CD4-positive, alpha-beta T cell (primary cell): ENCODE measurements at regions not wholly inside any gene's neighbourhood (a gene's known extent, or its start where the extent isn't known, plus 50 kb on each side); places are given as distances from the start of the nearest gene placed in this dataset.

ENCODE experiments used
- ATAC-seq: fragments of 200-7000 bp; cut with Tn5 transposase; one replicate; pipeline ENCODE4 v1.10.0; 2022; ENCODE audit warnings: mild to moderate bottlenecking; ENCODE audit not compliant: poor library complexity
- CTCF ChIA-PET: fragments of 350-600 bp; sonication (Branson Sonifier 250); formaldehyde crosslinking; loops from one replicate; lab custom pipeline; 2021; ENCODE audit warnings: antibody characterized with exemption, inconsistent platforms; lab: Charles Lee
- POLR2A ChIA-PET: fragments of 350-600 bp; sonication (Branson Sonifier 250); formaldehyde crosslinking; loops from one replicate; lab custom pipeline; 2021; ENCODE audit warnings: antibody characterized with exemption, inconsistent platforms; lab: Charles Lee
- DNase-seq, 14 experiments: peaks; one replicate each; pipeline ENCODE4 v3.0.0-alpha.2; 2013 to 2020; ENCODE audit warnings: mixed read lengths in 2 of 14
- H3K27ac ChIP-seq, 2 donors: one replicate each; pipeline versions ENCODE4 v1.5.1 to v1.7.0; 2013; ENCODE audit warnings: low read length in 2 of 2, low read depth in 1 of 2, mild to moderate bottlenecking in 1 of 2
- H3K27me3 ChIP-seq, 2 experiments: 1 replicate in 1 of 2; 2 replicates in 1 of 2; pipeline versions ENCODE4 v1.6.1 to v1.7.0; 2013; ENCODE audit warnings: low read length in 2 of 2, control low read depth in 1 of 2, mild to moderate bottlenecking in 1 of 2, moderate library complexity in 1 of 2; ENCODE audit not compliant: insufficient read depth in 2 of 2, control insufficient read depth in 1 of 2
- H3K36me3 ChIP-seq: one replicate; pipeline ENCODE4 v1.6.1; 2013; ENCODE audit warnings: low read length, control low read depth; ENCODE audit not compliant: insufficient read depth
- H3K4me1 ChIP-seq: one replicate; pipeline ENCODE4 v1.6.1; 2013; ENCODE audit warnings: low read length, control low read depth; ENCODE audit not compliant: insufficient read depth
- H3K4me3 ChIP-seq: one replicate; pipeline ENCODE4 v1.5.1; 2013; ENCODE audit warnings: mild to moderate bottlenecking, low read length, moderate library complexity
- H3K9me3 ChIP-seq, 2 experiments: 1 replicate in 1 of 2; 2 replicates in 1 of 2; pipeline versions ENCODE4 v1.6.1 to v1.7.0; 2013; ENCODE audit warnings: low read length in 2 of 2, mild to moderate bottlenecking in 2 of 2, control low read depth in 1 of 2, moderate library complexity in 1 of 2; ENCODE audit not compliant: control insufficient read depth in 1 of 2, insufficient read depth in 1 of 2
- H3K27ac Mint-ChIP-seq: one replicate; pipeline ENCODE4 v1.8.0; 2020; ENCODE audit warnings: mixed read lengths
- H3K27me3 Mint-ChIP-seq: one replicate; pipeline ENCODE4 v1.8.0; 2021; ENCODE audit warnings: mixed read lengths
- H3K36me3 Mint-ChIP-seq: one replicate; pipeline ENCODE4 v1.8.0; 2021; ENCODE audit warnings: low read depth, mixed read lengths
- H3K4me1 Mint-ChIP-seq: one replicate; pipeline ENCODE4 v1.8.0; 2021; ENCODE audit warnings: low read depth, mixed read lengths
- H3K4me3 Mint-ChIP-seq: one replicate; pipeline ENCODE4 v1.8.0; 2020; ENCODE audit warnings: mild to moderate bottlenecking, mixed read lengths
- H3K9me3 Mint-ChIP-seq: one replicate; pipeline ENCODE4 v1.8.0; 2020; ENCODE audit warnings: mixed read lengths
- intact Hi-C, 2 experiments: fragments of 100-400 bp; cut with DNase I in 1 of 2; cut with micrococcal nuclease in 1 of 2; formaldehyde crosslinking; loops; one replicate each; pipeline versions ENCODE4 v1.15.1 to v1.9.0; 2023 to 2025; cut with DNase I, micrococcal nuclease
- TF ChIP-seq, protein P1 (sequence below): fragments of 200-600 bp; IDR thresholded peaks from one replicate; pipeline ENCODE4 v1.8.0; 2022; ENCODE audit warnings: antibody characterized with exemption, mild to moderate bottlenecking

DNA sequence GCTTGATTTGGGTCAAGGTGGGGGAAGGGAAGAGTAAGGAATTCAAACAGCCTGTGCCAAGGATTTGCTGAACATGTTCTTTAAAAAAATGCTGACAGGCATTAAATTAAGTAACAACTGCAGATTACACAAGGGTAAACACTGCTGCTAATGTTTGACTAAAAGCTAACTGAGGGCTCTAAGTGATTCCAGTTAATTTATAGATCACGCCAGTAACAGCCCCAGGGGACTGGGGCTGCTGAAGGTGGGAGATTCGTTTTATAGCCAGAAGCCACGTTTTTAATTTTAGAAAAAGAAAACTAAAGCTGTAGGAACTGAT is 321.7 kb downstream of the DLEU7 start:
- POLR2A ChIA-PET, result no interaction called here
- intact Hi-C loops, result no loop called here
- H3K27ac Mint-ChIP-seq, result no peak overlapping the region

DNA sequence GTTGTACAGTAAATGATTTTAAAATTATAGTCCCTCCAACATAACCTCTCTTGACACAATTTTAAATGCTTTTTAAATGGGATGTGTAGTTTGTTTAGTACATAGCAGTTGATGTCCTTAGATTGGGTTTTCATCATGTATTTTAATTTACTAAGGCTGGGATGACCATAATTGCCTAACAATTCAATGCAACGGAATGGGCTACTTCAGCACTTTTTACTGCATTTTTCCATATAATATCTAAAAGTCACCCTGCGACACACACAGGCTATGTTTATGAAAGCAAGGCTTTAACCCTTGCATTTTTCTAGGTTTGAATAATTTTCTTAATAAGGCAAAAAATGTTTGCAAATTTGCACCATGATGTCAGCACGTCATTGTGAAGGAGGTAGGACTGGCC is 321.0 kb downstream of the DLEU7 start:
- Mint-ChIP-seq H3K27ac (no peak overlapping the region), H3K4me3 (no peak overlapping the region), H3K27me3 (no peaks in the 10 kb centered on the region), H3K4me1 (peaks cover 19% of the 10 kb centered on the region), H3K36me3 (no peaks in the 10 kb centered on the region), H3K9me3 (no peaks in the 10 kb centered on the region)
- peaks cover 12% of the 10 kb centered on the region for H3K4me1 ChIP-seq
- ATAC-seq, result no peak
- H3K4me3 ChIP-seq, result no peak overlapping the region
- no peaks in the 10 kb centered on the region for H3K27me3 ChIP-seq
- no peaks in the 10 kb centered on the region for H3K36me3 ChIP-seq
- CTCF ChIA-PET, result no interaction called here
- POLR2A ChIA-PET, result no interaction called here
- no peaks in the 10 kb centered on the region for H3K9me3 ChIP-seq
- intact Hi-C loops, result no loop called here
- no peak overlapping the region for H3K27ac ChIP-seq
- TF ChIP-seq, protein P1, sequence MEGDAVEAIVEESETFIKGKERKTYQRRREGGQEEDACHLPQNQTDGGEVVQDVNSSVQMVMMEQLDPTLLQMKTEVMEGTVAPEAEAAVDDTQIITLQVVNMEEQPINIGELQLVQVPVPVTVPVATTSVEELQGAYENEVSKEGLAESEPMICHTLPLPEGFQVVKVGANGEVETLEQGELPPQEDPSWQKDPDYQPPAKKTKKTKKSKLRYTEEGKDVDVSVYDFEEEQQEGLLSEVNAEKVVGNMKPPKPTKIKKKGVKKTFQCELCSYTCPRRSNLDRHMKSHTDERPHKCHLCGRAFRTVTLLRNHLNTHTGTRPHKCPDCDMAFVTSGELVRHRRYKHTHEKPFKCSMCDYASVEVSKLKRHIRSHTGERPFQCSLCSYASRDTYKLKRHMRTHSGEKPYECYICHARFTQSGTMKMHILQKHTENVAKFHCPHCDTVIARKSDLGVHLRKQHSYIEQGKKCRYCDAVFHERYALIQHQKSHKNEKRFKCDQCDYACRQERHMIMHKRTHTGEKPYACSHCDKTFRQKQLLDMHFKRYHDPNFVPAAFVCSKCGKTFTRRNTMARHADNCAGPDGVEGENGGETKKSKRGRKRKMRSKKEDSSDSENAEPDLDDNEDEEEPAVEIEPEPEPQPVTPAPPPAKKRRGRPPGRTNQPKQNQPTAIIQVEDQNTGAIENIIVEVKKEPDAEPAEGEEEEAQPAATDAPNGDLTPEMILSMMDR, result no peak
- no peak for DNase-seq

More for the DNA sequence above, 321.7 kb downstream of the DLEU7 start:
- H3K9me3 ChIP-seq, result no peaks in the 10 kb centered on the region
- no peak for DNase-seq
- no peak overlapping the region for H3K27ac ChIP-seq
- no peaks in the 10 kb centered on the region for H3K9me3 Mint-ChIP-seq
- no peaks in the 10 kb centered on the region for H3K36me3 Mint-ChIP-seq
- no peaks in the 10 kb centered on the region for H3K27me3 ChIP-seq
- H3K36me3 ChIP-seq, result no peaks in the 10 kb centered on the region
- no peak overlapping the region for H3K4me3 ChIP-seq
- H3K4me1 ChIP-seq, result peaks cover 6% of the 10 kb centered on the region
- TF ChIP-seq, protein P1, result no peak
- H3K27me3 Mint-ChIP-seq, result no peaks in the 10 kb centered on the region
- CTCF ChIA-PET, result no interaction called here
- H3K4me3 Mint-ChIP-seq, result no peak overlapping the region
- peaks cover 15% of the 10 kb centered on the region for H3K4me1 Mint-ChIP-seq
- ATAC-seq, result no peak

DNA sequence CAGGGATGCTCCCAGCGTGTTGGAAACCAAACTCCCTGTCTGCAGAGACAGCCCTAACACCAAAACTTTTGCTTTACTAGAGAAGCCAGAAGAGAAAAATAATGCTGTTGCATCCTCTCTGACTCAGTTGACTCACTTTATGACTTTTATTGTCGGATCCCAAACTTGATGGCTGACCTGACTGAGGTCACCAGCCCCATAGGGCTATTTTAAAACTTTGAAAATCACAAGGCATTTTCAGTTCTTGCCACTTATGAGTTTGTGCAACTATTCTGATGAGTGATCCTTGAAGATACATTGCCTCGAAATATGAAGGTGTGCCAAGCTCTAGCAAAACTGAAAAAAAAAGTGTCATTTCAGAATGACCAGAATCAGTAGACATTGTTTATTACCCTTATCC is 320.2 kb downstream of the DLEU7 start:
- DNase-seq, result no peak
- Mint-ChIP-seq H3K27ac (no peak overlapping the region), H3K27me3 (no peaks in the 10 kb centered on the region), H3K4me3 (no peak overlapping the region), H3K4me1 (peaks cover 27% of the 10 kb centered on the region), H3K36me3 (no peaks in the 10 kb centered on the region), H3K9me3 (no peaks in the 10 kb centered on the region)
- Histone ChIP-seq H3K4me3 (no peak overlapping the region), H3K27ac (no peak overlapping the region), H3K4me1 (peaks cover 18% of the 10 kb centered on the region), H3K36me3 (no peaks in the 10 kb centered on the region), H3K9me3 (no peaks in the 10 kb centered on the region), H3K27me3 (no peaks in the 10 kb centered on the region)
- TF ChIP-seq, protein P1, result no peak
- POLR2A ChIA-PET, result no interaction called here
- intact Hi-C loops, result no loop called here
- no peak for ATAC-seq
- CTCF ChIA-PET, result no interaction called here
